ENCODE measurements at regions not wholly inside any gene's neighbourhood (a gene's known extent, or its start where the extent isn't known, plus 50 kb on each side); places are given as distances from the start of the nearest gene placed in this dataset.

DNA sequence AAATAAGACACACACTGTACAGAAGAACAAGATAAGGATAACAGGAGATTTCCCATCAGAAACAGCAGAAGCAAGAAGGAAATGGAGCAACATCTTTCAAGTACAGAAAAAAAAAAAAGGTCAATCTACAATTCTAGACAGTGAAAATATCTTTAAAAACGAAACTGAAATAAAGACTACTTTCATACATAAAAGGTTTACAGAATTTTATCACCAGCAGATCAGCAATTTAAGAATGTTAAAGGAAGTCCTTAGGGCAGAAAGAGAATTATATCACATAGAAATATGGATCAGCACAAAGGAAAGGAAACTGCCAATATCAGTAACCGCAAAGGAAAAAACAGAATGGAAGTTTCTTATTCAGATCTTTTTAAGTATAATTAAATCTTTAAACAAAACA is 931.0 kb downstream of the EPHA4 start:
- no peak for TF ChIP-seq POLR2AphosphoS5 (IDR thresholded peaks at IDR 0.05)
- TF ChIP-seq, protein P1, sequence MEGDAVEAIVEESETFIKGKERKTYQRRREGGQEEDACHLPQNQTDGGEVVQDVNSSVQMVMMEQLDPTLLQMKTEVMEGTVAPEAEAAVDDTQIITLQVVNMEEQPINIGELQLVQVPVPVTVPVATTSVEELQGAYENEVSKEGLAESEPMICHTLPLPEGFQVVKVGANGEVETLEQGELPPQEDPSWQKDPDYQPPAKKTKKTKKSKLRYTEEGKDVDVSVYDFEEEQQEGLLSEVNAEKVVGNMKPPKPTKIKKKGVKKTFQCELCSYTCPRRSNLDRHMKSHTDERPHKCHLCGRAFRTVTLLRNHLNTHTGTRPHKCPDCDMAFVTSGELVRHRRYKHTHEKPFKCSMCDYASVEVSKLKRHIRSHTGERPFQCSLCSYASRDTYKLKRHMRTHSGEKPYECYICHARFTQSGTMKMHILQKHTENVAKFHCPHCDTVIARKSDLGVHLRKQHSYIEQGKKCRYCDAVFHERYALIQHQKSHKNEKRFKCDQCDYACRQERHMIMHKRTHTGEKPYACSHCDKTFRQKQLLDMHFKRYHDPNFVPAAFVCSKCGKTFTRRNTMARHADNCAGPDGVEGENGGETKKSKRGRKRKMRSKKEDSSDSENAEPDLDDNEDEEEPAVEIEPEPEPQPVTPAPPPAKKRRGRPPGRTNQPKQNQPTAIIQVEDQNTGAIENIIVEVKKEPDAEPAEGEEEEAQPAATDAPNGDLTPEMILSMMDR (IDR thresholded peaks at IDR 0.05; ENCODE audit: poor library complexity, severe bottlenecking): no peak
- TF ChIP-seq MXI1 (conservative IDR thresholded peaks at IDR 0.05; ENCODE audit: poor library complexity, severe bottlenecking): no peak
